HepG2 (cell line): ENCODE measurements at regions not wholly inside any gene's neighbourhood (a gene's known extent, or its start where the extent isn't known, plus 50 kb on each side); places are given as distances from the start of the nearest gene placed in this dataset.

Source experiments
- ATAC-seq: fragments of 200-7000 bp; cut with Tn5 transposase; 3 replicates; pipeline ENCODE4 v1.9.1; 2020; ENCODE audit warnings: mild to moderate bottlenecking, moderate library complexity
- BruUV-seq: library from RNA; stranded (reverse); fragments of 400-500 nt; replicated peaks from 2 replicates; lab custom pipeline; 2021; lab: Mats Ljungman, UMichigan
- CTCF ChIA-PET: fragments of 300-600 bp; formaldehyde crosslinking; extraction: SDS; loops from one replicate; lab custom pipeline; 2021; ENCODE audit warnings: low total read pairs, inconsistent platforms, low intra/inter-chr PET ratio; lab: Yijun Ruan, JAX
- POLR2A ChIA-PET: fragments of 350-600 bp; sonication (Branson Sonifier 250); formaldehyde crosslinking; loops from one replicate; lab custom pipeline; 2020; ENCODE audit warnings: antibody characterized with exemption, inconsistent platforms; lab: Yijun Ruan, JAX
- DNase-seq: peaks from one replicate; pipeline ENCODE4 v3.0.0-alpha.2; 2015; ENCODE audit warnings: low spot score
- FAIRE-seq: peaks from 3 replicates; lab custom pipeline; 2011; peaks lifted over from hg19 to GRCh38; lab: Jason Lieb, UNC
- H2AFZ ChIP-seq: one replicate; pipeline ENCODE4 v1.6.1; 2011; ENCODE audit warnings: low read length, inconsistent platforms
- H3K27ac ChIP-seq: fragments of 300-600 bp; 3 replicates; pipeline ENCODE4 v1.8.0; 2011; ENCODE audit warnings: mixed run types, mild to moderate bottlenecking, mixed read lengths, low read length, inconsistent platforms; ENCODE audit not compliant: insufficient read depth; ENCODE audit errors: extremely low read length
- H3K27me3 ChIP-seq, 2 experiments: fragments of 200-600 bp in 1 of 2; 2 replicates in 1 of 2; 3 replicates in 1 of 2; pipeline versions ENCODE4 v1.6.0 to v1.8.0; 2011; ENCODE audit warnings: low read length in 2 of 2, mild to moderate bottlenecking in 2 of 2, moderate library complexity in 2 of 2, inconsistent platforms in 1 of 2; ENCODE audit not compliant: insufficient read depth in 2 of 2, control insufficient read depth in 1 of 2
- H3K36me3 ChIP-seq, 2 experiments: fragments of 200-600 bp in 1 of 2; replicated peaks in 1 of 2; 2 replicates in 1 of 2; 3 replicates in 1 of 2; pipeline versions ENCODE4 v1.5.1 to v1.8.0; 2011; ENCODE audit warnings: low read length in 2 of 2, inconsistent platforms in 1 of 2; ENCODE audit not compliant: insufficient read depth in 2 of 2, control insufficient read depth in 1 of 2
- H3K4me1 ChIP-seq: 2 replicates; pipeline ENCODE4 v1.5.1; 2012; ENCODE audit warnings: low read length, inconsistent platforms; ENCODE audit not compliant: insufficient read depth
- H3K4me2 ChIP-seq: 2 replicates; pipeline ENCODE4 v1.6.0; 2011; ENCODE audit warnings: low read depth, low read length, inconsistent platforms
- H3K4me3 ChIP-seq, 3 experiments: fragments of 200-600 bp in 1 of 3; sonication (generic), shearing (Covaris generic) in 1 of 3; replicated peaks in 1 of 3; 2 replicates each; pipeline ENCODE4 v1.5.1; 2011 to 2016; ENCODE audit warnings: low read length in 3 of 3, inconsistent platforms in 2 of 3, low read depth in 2 of 3, mild to moderate bottlenecking in 2 of 3, control low read depth in 1 of 3, mixed read lengths in 1 of 3; ENCODE audit not compliant: insufficient read depth in 1 of 3
- H3K79me2 ChIP-seq: one replicate; pipeline ENCODE4 v1.6.1; 2011; ENCODE audit warnings: low read length, inconsistent platforms; ENCODE audit not compliant: insufficient read depth
- H3K9ac ChIP-seq: 2 replicates; pipeline ENCODE4 v1.6.0; 2011; ENCODE audit warnings: mild to moderate bottlenecking, low read depth, low read length, inconsistent platforms; ENCODE audit not compliant: insufficient read depth
- H3K9me3 ChIP-seq: 2 replicates; pipeline ENCODE4 v1.5.1; 2012; ENCODE audit warnings: mild to moderate bottlenecking, low read length
- H4K20me1 ChIP-seq: 2 replicates; pipeline ENCODE4 v1.6.0; 2011; ENCODE audit warnings: inconsistent platforms, mild to moderate bottlenecking, low read length, moderate library complexity; ENCODE audit not compliant: insufficient read depth
- FIP1L1 ChIP-seq: fragments of 200-400 bp; formaldehyde crosslinking; IDR thresholded peaks from 2 replicates; pipeline ENCODE4 v1.6.1; 2018; ENCODE audit warnings: low read depth, mild to moderate bottlenecking, low read length, moderate library complexity, borderline replicate concordance; ENCODE audit not compliant: insufficient read depth
- ZNF44 ChIP-seq: sonication (generic); formaldehyde crosslinking; IDR thresholded peaks from 2 replicates; pipeline ENCODE4 v1.5.1; 2020; ENCODE audit warnings: mild to moderate bottlenecking, missing genetic modification reagents
- ZSCAN31 ChIP-seq: sonication (generic); formaldehyde crosslinking; IDR thresholded peaks from 2 replicates; pipeline ENCODE4 v1.5.0; 2020; ENCODE audit warnings: low read depth, mild to moderate bottlenecking, missing genetic modification reagents
- WGBS: methylation state at CpG from one replicate; pipeline ENCODE4 v1.1.6; 2017; ENCODE audit warnings: low lambda C conversion rate; 5-methylcytosine and 5-hydroxymethylcytosine counted together
- in situ Hi-C: cut with HindIII; loops from 2 replicates; pipeline ENCODE4 v1.10.0; 2017; ENCODE audit warnings: low pct_unique_long_range_greater_than_20kb; ENCODE audit not compliant: extremely low pct_ligation_motif_present
- intact Hi-C: fragments of 100-400 bp; cut with micrococcal nuclease; formaldehyde crosslinking; loops from one replicate; pipeline ENCODE4 v1.10.0; 2022; ENCODE audit not compliant: unreplicated experiment

GRCh38 chr18:39761273-39761672 lies 2193.8 kb upstream of the PIK3C3 start:
- Histone ChIP-seq H3K4me3 (no peak overlapping the region), H3K27me3 (no peaks in the 10 kb centered on the region), H3K4me1 (no peaks in the 10 kb centered on the region), H3K9ac (no peak overlapping the region), H3K36me3 (peaks cover 0 to 1% of the 10 kb centered on the region in 2 experiments; a peak in 1 of 5 replicates), H3K9me3 (no peaks in the 10 kb centered on the region), H2AFZ (no peak overlapping the region), H3K4me2 (no peak overlapping the region), H3K27ac (no peak overlapping the region), H4K20me1 (no peaks in the 10 kb centered on the region), H3K79me2 (no peaks in the 10 kb centered on the region)
- no peak for FAIRE-seq
- ChIA-PET POLR2A (no interaction called here), CTCF (no interaction called here)
- in situ Hi-C loops = no loop called here
- no peak for DNase-seq
- no peak for TF ChIP-seq ZSCAN31 (CRISPR knock-in tag)
- TF ChIP-seq ZNF44 (CRISPR knock-in tag) = no peak
- no TSS peak for BruUV-seq
- WGBS = 100% methylated on average over 1 of the region's 1 CpG
- no peak for ATAC-seq
- intact Hi-C loops = loop anchor here (5.0 kb wide), 1 partner anchor 124 kb away; no protein-coding TSS in a partner anchor

GRCh38 chr18:39759926-39760325 lies 2194.3 kb upstream of the CELF4 start:
- H3K9ac ChIP-seq = no peak overlapping the region
- intact Hi-C loops = loop anchor here (5.0 kb wide), 1 partner anchor 123 kb away; no protein-coding TSS in a partner anchor
- BruUV-seq = no TSS peak
- CTCF ChIA-PET = no interaction called here
- ATAC-seq (no peak), DNase-seq (no peak), FAIRE-seq (no peak)
- no peak for TF ChIP-seq FIP1L1
- H2AFZ ChIP-seq = no peak overlapping the region
- no peaks in the 10 kb centered on the region for H3K79me2 ChIP-seq
- H3K4me2 ChIP-seq = no peak overlapping the region
- H3K27ac ChIP-seq = no peak overlapping the region
- H3K9me3 ChIP-seq = no peaks in the 10 kb centered on the region
- WGBS = 100% methylated on average over 3 of the region's 3 CpGs
- no peak overlapping the region for H3K4me3 ChIP-seq
- in situ Hi-C loops = no loop called here
- no peaks in the 10 kb centered on the region for H3K4me1 ChIP-seq
- no peaks in the 10 kb centered on the region for H4K20me1 ChIP-seq
- H3K36me3 ChIP-seq = peaks cover 0 to 1% of the 10 kb centered on the region in 2 experiments; a peak in 1 of 5 replicates
- H3K27me3 ChIP-seq = no peaks in the 10 kb centered on the region
- POLR2A ChIA-PET = no interaction called here
